Effector CD4-positive, alpha-beta T cell (primary cell): ENCODE measurements at regions not wholly inside any gene's neighbourhood (a gene's known extent, or its start where the extent isn't known, plus 50 kb on each side); places are given as distances from the start of the nearest gene placed in this dataset.

Source experiments
- DNase-seq: peaks from one replicate; pipeline ENCODE4 v3.0.0-alpha.2; 2020

DNA sequence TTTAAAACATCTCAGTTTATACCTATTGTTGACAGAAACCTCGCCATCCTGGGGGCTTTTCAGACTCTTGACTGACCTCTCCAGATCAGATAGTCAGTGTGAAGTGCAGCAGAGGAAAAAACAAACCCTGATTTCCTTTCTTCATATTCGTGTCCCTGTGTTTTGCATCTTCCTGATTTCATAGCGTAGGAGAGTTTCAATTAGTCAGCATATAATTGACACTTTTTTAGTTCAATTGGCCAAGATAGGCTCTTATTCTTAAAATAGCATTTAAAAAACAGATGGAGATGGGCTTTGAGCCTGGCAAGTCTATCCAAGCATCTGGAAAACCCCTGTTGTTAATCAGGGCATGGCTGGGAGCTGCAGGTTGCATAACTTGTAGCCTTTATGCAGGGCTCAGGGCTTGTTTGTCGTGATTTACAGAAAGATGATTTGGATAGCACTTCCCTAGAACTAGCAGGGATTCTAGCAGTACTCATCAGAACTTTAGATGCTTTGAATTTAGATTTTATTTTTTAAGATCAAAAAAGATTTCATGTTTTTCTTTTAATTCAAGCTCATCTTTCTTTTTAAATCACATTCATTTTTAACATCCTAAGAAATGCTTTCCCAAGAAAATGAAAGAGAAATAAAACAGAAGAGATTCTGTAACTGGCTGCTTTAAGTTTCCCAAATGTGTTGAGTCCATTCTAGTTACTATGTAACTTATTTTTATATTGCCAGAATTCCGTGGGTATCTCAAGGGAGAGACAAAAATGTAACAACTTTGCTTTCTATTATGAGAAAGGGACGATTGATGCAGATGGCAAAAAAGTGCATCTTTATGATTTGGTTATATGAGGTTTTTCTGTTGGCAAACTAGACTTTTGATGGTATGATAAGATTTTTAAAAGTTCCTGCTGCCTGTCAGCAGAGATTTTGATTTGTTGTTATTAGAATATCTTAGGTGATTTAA lies 270.8 kb upstream of the FZD8 start:
- DNase-seq: no peak

DNA sequence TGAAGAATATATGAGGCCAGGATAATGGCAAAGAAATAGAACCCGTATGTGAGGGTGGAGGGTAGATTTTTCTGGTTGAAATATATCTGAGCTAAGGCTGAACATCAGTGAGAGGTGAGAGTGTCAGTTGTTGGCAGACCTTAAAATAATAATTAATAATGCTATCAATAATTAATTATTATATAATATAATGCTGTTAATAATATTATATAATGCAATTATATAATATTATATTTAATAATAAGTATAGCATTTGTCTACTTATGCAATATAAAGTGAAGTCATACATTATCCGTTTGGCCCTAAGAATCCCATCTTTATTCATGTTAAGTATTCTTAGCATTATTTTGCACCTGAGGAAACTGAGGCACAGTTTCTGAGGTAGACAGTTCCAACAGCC lies 269.9 kb upstream of the FZD8 start:
- DNase-seq: no peak

DNA sequence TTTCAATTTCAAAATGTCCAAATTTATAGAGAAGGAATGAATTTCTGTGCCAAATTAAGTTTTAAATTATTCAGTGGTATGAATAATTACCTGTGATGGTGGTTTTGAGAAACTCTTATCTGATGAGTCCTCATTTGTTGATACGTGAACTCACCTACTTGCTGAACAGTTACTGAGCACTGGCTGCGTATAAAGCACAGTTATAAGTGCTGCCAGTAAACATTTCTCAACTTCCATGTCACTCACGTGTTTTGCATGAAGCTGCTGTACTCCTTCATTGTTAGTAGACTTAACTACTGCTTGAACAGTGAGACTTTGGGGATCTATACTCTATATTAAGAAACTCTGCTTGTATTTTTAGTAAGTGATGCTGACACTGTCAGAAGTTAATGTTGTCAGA lies 269.1 kb upstream of the FZD8 start:
- DNase-seq: no peak

DNA sequence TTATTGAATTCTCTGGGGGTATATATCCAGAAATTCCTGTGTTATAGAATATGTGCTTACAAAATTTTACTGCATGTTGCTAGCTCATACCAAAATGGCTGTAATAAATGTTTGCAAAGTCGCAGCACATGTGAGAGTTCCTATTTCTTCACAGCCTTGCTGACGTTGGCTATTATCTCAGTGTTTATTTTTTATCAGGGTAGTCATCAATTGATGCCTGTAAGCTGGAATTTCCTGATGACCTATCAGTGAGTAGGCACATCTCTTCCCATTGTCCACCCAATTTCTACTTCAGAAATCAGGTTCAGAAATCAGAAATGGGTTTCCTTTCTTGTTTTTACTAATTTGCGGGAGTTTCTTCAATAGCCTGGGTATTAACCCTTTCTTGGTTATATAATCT lies 268.1 kb upstream of the FZD8 start:
- no peak for DNase-seq

DNA sequence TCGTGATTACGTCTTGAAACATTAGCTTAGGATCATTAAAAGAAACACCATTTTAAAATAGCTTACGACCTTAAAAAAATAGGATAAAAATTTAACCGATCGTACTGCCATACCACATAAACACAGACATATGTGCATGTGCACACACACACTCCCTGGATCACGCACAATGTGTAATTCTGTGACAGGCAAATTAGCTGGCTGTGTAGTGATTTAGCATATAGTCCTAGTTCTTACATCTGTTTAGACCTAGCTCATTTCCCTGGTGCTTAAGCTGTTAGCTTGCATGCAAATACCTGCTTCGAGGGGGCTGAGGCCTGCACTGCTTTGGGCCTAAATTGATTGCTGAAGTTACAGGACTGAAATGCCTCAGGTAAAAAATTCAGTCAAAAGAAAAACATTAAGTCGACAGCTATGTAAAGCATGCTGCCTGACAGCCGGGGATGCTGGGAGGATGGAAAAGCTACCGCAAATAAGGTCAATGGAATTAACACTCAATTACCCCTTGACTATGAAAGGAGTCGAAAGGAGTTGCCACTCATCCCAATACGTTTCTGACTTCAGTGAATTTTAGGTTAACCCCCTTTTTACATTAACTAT lies 267.1 kb upstream of the FZD8 start:
- DNase-seq: no peak

DNA sequence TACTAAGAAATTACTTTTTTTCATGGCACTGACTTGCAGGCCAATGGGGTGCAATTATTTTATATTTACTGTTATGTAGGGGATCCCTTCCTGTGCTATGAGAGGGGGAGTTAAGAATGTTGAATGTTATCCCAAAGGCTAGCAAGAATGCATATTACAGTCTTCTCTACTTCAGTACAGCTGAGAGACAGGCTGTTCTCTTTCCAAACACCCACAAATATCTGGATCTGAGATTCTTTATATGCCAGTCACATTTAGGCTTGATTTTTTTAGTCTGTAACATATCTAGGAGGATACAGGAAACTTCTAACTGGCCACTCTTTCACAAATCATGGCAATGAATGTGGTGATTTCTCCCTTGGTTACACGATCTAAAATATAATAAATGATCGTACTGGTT lies 266.4 kb upstream of the FZD8 start:
- no peak for DNase-seq

DNA sequence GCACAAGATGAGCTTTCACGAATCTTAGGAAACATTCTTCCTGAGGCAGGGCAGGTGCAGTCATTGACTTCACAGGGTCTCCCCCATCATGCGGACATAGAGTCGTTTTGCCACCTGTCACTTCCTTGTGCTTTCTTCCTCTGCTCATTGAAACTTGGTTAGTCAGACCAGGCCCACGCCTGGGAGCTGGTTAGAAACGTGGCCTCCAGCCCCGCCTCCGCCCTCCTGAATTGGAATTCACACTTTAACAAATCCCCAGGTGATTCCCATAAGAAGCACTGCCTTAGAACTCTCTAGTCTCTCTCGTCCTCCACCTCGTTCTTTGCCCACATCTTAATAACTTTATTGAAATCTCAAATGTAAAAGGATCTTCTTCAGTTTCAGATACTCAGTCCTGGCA lies 265.5 kb upstream of the FZD8 start:
- no peak for DNase-seq

DNA sequence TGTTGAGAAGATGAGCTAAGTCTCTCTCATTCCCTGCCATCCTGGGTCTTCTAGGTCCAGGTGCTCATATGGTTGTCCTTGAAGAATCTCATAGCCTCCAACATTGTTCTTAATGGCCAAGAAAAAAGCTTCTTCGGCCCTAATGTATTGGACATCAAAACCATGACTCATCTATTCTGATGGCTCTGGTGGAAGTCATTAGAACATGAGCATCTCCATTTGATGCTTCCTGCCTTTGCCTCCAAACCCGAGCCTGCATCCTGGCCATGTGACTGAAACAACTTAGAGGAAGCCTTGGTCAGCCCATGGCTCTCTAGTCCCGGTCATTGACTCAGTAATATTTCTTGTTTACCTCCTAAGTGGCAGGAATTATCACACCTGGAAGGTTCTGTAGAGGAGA lies 264.1 kb upstream of the FZD8 start:
- no peak for DNase-seq

DNA sequence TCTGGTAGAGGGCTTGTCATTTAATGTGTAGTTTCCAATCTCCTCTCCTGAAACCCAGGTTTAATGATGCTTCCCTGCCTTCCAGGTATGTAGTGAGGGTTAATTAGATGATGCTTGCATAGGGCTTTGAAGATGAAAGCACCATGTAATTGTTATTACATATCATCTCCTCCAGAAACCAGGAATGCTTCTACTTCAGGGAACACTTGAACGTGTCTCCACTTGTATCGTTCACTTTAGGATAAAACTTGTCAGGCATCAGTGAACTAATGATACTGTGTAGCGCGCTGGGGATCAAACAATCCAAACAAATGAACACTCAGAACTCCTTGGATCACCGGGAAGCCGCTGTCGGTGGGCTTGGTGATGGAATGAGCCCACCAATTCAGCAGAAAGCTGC lies 260.9 kb upstream of the FZD8 start:
- DNase-seq: no peak

DNA sequence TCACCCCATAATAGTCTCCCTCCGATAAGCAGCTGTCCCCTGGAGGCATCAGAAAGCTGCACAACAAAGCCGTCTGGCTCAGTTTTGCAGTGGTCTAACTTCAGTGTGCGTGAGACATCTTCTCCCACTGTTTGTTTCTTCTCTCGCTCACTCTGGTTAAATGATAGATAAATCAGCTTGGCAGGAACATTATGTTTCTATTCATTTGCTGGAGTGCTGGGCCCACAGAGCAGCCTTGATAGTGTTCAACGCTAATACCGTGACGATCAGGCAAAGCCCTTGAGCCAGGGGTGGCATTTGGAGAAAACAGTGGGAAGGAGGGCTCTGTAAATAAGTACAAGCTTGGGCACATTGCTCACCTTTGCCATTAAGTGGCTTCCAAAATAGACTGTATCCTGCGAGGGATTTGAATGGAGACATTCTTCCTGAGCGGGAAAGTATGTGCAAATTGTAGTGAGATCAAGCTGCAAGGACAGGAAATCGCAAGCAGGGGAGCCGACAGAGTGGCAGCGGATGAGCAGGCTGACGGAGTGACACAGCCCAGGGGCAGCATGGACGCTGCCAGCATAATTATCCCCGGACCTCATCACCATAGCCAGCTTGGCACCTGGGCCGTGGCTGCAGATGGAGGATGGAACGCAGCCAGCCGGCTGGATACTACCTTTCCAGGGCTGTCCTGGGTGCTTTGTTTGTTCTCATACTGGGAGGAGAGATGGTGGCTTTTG lies 256.8 kb upstream of the FZD8 start:
- DNase-seq: no peak

DNA sequence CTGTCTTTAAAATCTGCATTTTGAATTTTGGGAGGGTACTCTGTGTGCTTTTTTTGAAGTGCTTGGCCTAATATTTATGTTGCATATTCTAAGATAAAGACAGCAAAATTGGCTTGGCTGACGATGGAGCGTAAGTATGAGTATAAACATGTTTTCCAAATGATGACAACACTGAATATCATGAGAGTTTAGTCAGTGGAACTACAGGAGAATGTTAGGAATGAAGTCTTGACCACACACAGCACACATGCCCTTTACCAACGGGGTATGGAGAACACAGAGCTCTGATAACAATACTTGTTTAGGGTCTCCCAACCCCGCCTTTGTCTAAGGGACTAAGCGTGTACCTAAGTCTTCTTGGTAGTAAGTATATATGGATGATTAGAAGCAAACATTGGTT lies 253.9 kb upstream of the FZD8 start:
- DNase-seq: no peak

DNA sequence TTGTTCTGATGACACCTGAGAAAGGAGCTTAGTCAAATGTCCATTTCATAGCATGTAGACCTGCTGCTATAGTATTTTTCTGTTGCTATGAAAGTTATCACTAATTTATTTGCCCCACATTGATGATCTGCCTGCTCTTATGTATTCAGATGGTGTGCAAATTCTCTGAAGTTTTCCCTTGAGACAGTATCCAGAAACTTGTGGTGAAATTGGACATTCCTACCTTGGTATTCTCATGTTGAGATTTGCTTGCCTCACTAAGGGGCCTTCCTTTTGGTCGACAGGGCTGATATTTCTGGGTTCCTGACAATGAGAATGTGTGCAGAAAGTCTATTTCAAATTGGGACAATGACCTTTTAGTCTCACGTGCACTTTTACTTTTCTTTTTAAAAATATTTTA lies 253.2 kb upstream of the FZD8 start:
- no peak for DNase-seq

DNA sequence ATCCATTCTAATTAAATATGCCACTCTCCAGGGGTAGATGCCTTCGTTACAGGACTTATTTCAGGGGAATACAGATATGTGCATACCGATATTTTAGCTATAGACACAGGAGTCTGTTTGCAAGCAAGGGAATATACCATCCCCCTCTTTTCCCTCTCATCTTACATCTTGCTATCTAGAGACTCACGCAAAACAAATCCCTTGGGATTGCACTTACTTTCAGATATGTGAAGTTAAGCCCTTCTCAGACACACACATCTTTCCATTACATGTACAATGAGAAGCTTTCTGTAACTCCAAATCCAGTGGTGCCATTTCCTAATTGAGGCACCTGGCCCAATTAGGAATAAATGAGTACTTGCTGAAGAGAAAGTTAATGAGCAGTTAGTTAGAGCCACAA lies 250.4 kb upstream of the FZD8 start:
- no peak for DNase-seq

DNA sequence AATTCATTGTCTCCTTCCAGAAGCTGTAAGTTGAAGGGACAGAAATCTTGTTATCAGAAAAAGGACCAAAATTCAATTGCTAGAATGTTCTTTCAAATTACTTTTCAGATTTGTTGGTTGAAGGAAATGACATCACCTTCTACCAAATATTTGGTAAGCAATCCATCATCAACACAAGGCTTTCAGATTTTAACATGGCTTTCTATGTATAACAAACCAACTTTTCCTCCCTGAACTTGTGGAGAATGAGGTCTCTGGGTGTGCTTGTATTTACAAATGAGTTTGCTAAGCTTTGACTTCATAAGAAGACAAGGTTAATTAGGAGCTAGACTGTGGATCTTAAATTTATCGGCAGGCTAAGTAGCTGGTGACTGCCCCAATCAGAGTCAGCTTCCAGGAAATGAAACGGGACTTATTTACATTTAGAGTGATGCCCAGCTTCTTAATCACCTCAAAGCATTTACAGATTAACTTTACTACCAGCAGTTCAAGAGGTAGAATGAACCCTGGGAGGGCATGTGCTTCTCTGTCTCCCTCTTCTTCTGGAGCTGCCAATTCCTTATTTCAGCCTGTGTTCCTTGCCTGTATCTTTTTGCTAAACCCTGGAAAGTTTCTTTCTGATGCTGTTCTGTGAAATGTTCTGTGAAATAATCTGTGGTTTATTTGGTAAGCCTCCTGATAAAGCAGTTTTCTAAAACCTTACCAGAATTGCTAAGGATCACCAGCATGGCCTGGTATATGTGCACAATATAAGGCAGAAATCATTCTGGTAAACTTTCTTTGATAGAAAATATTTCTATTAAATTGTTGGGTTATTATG lies 248.8 kb upstream of the FZD8 start:
- DNase-seq: no peak

DNA sequence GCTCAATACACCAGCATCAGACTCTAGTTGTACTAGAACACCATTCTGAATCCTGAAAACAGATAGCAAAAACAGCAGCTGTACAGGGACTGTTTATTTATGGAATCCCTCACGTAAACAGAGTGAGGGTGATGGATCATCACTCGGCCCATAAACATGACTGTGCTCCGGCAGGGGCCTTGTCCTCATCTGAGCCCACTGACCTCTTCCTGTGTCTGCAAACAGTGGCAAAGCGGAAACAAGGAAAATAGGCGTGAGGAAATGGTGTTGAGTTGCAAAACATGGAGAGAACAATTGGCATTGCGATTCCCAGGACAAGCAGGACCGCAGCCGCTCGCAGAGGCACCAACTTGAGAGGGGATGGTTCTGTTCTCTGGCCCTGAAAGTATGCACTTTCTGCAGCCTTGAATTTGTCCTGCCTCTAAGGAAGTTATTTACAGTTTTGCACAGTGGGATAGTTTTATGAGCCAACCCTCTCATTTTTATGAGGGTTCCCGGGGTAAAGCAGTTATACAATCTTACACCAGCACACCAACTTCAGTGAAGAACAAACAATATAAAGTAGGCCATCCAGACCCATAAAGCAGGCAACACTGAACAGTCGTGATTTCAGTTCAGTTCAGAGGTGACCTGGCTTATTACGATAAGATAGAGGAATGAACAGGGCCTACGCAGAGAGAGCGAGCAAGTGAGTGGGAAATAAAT lies 248.0 kb upstream of the FZD8 start:
- DNase-seq: no peak

DNA sequence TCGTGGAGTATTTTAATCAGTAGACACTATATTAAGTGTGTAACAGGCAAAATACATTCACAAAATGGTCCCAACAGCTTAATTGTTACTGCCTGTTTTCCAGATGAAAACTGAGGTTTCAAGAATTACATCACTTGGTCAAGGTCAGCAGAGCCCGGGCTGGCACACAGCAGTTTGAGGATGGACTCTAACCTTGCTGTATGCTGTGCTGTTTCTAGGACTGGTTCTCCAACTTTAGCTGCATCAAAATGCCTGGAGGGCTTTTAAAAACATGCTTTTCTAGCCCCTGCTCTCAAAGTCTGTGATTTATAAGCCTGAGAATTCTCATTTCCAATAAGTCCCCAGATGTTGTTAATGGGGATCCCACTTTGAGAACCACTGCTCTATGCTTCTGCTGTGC lies 247.1 kb upstream of the FZD8 start:
- no peak for DNase-seq

DNA sequence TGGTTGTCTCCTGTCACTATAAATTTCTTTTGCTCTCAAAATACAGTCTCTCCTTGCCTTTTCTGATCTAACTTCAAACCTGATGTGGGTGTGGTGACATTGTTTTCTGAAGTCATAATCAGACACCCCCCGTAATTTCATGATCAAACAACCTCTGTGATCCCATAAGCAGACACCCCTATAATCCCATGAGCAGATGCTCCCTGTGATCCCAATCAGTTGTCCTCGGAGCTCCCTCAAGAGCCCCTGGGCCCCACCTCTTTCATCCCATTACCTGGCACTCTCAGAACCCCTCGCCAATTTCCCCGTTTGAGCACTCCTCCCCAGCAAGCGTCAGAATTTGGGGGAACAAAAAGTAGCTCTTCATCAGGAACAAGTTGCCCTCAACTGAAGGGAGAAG lies 246.3 kb upstream of the FZD8 start:
- no peak for DNase-seq

DNA sequence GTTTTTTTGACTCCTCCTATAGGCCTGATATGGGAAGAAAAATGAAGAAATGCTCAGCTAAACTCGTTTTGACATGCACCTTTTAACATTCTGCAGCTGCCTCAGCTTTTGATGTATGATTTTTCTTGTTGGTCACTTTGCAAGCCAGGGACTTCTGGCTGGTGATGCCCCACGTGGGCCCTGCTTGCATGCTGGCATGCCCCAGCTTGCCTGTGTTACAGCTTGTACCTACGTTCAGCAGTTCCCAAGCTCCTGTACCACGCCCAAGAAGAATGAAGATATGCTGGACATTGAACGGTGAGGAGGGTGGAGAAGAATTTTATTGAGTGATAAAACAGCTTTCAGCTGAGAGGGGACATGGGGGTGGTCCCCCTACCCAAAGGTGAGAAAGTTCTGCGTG lies 245.6 kb upstream of the FZD8 start:
- no peak for DNase-seq

DNA sequence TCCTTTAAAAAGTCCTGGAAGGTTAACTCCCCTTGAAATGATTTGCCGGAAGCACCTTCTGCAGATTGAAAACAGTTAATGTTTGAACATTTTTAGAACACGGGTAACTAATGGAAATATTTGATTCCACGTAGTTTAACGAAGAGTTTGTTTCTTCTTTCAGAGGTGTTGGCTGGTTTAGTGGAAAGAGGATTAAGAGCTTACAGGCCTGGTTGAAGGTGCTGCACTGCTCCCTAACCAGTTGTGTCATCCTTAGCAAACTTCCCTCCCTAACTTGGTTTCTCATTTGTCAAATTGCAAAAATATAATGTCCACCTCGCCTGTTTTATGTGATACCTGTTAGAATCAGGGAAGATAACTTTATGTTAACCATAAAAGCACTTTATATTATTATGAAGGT lies 243.0 kb upstream of the FZD8 start:
- DNase-seq: no peak

DNA sequence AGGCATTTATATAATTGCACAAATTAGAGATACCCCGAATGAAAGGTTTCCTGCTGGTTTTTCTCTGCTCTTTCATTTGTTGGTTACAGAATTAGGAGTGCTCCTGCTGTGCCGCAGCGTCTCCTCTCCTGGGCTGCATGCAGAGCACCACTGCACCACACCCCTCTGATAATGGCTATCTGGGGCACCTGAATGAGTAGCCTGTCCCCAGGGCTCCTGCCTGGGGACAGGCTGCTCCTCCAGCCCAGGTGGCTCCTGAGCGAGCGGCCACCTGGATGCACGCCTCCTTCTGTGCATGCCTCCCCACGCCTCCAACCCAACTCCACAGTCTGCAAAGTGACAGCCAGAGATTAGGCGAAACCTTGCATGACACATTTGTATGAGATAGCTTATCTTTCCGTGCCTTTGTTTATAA lies 242.6 kb upstream of the FZD8 start:
- no peak for DNase-seq

DNA sequence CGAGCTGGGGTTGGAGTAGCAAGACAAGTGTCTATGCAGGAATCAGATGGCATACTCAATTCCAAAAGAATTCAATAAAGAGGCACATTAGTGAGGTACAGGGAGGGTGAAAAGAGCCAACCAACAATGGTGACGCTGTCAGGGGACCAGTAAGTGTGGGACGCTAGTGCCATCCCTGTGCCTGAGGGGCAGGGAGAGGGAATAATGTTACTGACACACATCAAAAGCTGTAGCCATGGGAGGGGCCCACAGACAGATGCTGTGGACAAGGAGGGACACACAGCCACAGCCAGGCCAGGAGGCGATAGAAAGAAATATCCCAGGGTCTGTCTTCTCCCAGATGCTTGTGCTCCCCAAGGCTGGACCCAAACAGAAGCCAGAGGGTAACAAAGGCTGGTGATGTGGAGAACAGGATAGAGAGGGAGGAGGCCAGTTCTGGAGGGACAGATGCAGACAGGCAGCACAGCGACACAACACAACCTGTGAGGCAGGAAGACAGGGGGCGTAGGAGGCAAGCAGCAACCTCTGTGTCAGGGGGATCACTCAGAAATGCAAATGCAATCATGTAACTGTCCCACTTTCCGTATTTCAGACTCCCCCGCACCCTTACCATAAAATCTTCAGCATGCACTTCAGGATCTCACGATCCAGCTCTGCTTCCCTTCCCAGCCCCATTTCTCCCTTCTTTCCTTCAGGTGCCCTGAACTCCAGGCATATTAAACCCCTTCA lies 240.5 kb upstream of the FZD8 start:
- DNase-seq: no peak

DNA sequence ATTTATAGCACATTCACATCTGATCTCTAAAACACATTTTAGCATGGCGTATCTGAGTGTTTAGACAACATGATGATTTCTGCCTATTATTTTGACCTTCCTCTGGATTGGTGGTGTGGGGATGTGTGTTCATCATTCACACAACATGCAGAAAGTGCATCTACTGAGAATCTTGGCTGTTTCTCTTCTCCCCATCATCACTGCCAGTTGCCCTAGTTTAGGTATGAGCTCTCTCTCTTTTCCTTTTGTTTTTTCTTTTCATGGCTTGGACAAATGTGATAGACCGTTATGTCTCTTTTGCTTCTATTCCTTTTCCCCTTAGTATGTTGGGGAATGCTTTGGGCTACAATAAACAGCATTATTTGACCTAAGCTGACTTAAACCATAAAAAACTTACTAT lies 239.2 kb upstream of the FZD8 start:
- DNase-seq: no peak
